Right lobe of liver (tissue), 6 donors: ENCODE measurements at regions not wholly inside any gene's neighbourhood (a gene's known extent, or its start where the extent isn't known, plus 50 kb on each side); places are given as distances from the start of the nearest gene placed in this dataset.
A peak's percentile ranks its signal among the peaks of the same experiment; 100 is the strongest.

Experiments
- ATAC-seq, 4 donors: fragments of 200-7000 bp; cut with Tn5 transposase; one replicate each; pipeline ENCODE4 v1.9.1; 2020; ENCODE audit warnings: mild to moderate bottlenecking in 4 of 4, moderate library complexity in 4 of 4
- DNase-seq, 3 donors: peaks; one replicate each; pipeline ENCODE4 v3.0.0-alpha.2; 2020
- H3K27ac ChIP-seq, 3 donors: fragments of 200-600 bp; one replicate each; pipeline ENCODE4 v1.8.0; 2022
- H3K27me3 ChIP-seq, 2 donors: fragments of 200-600 bp; one replicate each; pipeline ENCODE4 v1.8.0; 2022
- H3K36me3 ChIP-seq, 4 donors: fragments of 200-600 bp; sonication (generic) in 1 of 4; one replicate each; pipeline versions ENCODE4 v1.5.1 to v1.8.0; 2017 to 2022; ENCODE audit warnings: control low read depth in 1 of 4
- H3K4me1 ChIP-seq, 4 donors: fragments of 200-600 bp; sonication (generic) in 1 of 4; one replicate each; pipeline versions ENCODE4 v1.5.1 to v1.8.0; 2017 to 2022; ENCODE audit warnings: control low read depth in 1 of 4
- H3K4me3 ChIP-seq, 3 donors: fragments of 200-600 bp; one replicate each; pipeline ENCODE4 v1.8.0; 2022
- H3K9me3 ChIP-seq, 4 donors: fragments of 200-600 bp; sonication (generic) in 1 of 4; one replicate each; pipeline versions ENCODE4 v1.5.1 to v1.8.0; 2017 to 2022; ENCODE audit warnings: control low read depth in 1 of 4
- CTCF ChIP-seq, 4 donors: fragments of 200-600 bp in 3 of 4; fragments of 450-650 bp in 1 of 4; IDR thresholded peaks; one replicate each; pipeline versions ENCODE4 v1.5.1 to v1.8.0; 2016 to 2022; ENCODE audit warnings: antibody characterized with exemption in 4 of 4, mild to moderate bottlenecking in 2 of 4
- POLR2A ChIP-seq: fragments of 450-650 bp; IDR thresholded peaks from one replicate; pipeline ENCODE4 v1.6.1; 2017; ENCODE audit warnings: antibody characterized with exemption, mild to moderate bottlenecking
- WGBS: methylation state at CpG from one replicate; pipeline ENCODE4 v1.1.6; 2018; ENCODE audit warnings: low coverage, low lambda C conversion rate; ENCODE audit not compliant: insufficient coverage; ENCODE audit errors: missing lambda C conversion rate; 5-methylcytosine and 5-hydroxymethylcytosine counted together
- intact Hi-C, 2 donors: fragments of 100-400 bp; cut with DNase I; formaldehyde crosslinking; loops; one replicate each; pipeline versions ENCODE4 v1.11.2 to v1.14.1; 2022
- donor health status: DM: no; HTN: yes; CAD: no.
- donor health status: DM: no; HTN: no; CAD: no.
- donor health status: DM: no; HTN: no; CAD: no.
- donor health status: DM: no; HTN: yes; CAD: no.
- donor health status: DM: no; HTN: yes; CAD: no.

GRCh38 chr4:20119141-20119540 is 132.6 kb upstream of the SLIT2 start:
- no peak for TF ChIP-seq POLR2A
- no peak for TF ChIP-seq CTCF (IDR thresholded peaks at IDR 0.05)
- DNase-seq (no peak), ATAC-seq (no peak)
- Histone ChIP-seq H3K4me3 (no peak overlapping the region), H3K9me3 (no peaks in the 10 kb centered on the region), H3K4me1 (no peaks in the 10 kb centered on the region), H3K27me3 (no peaks in the 10 kb centered on the region), H3K27ac (no peak overlapping the region), H3K36me3 (no peaks in the 10 kb centered on the region)
- intact Hi-C loops: no loop called here
- 39% methylated on average over 2 of the region's 2 CpGs for WGBS

GRCh38 chr4:20109391-20109790 is 142.3 kb upstream of the SLIT2 start:
- 20% methylated on average over 3 of the region's 3 CpGs for WGBS
- intact Hi-C loops: no loop called here
- H3K9me3 ChIP-seq: no peaks in the 10 kb centered on the region
- H3K27ac ChIP-seq: no peak overlapping the region
- H3K36me3 ChIP-seq: no peaks in the 10 kb centered on the region
- no peak for TF ChIP-seq POLR2A
- TF ChIP-seq CTCF (IDR thresholded peaks at IDR 0.05): no peak
- no peaks in the 10 kb centered on the region for H3K4me1 ChIP-seq
- DNase-seq: no peak
- no peaks in the 10 kb centered on the region for H3K27me3 ChIP-seq
- H3K4me3 ChIP-seq: no peak overlapping the region
- ATAC-seq: peak in 1 of 4 donors; percentile 12

GRCh38 chr4:20106921-20107320 is 144.8 kb upstream of the SLIT2 start:
- no peak for DNase-seq

GRCh38 chr4:20101831-20102230 is 149.9 kb upstream of the SLIT2 start:
- no peak for ATAC-seq
- Histone ChIP-seq H3K36me3 (no peaks in the 10 kb centered on the region), H3K4me1 (no peaks in the 10 kb centered on the region), H3K9me3 (no peaks in the 10 kb centered on the region), H3K4me3 (no peak overlapping the region), H3K27ac (no peak overlapping the region), H3K27me3 (no peaks in the 10 kb centered on the region)
- WGBS: 63% methylated on average over 3 of the region's 4 CpGs
- intact Hi-C loops: no loop called here
- TF ChIP-seq CTCF (IDR thresholded peaks at IDR 0.05) (no peak), POLR2A (no peak)
- no peak for DNase-seq

More at GRCh38 chr4:20106921-20107320, 144.8 kb upstream of the SLIT2 start:
- TF ChIP-seq CTCF (IDR thresholded peaks at IDR 0.05): no peak
- no peak for TF ChIP-seq POLR2A
- Histone ChIP-seq H3K9me3 (no peaks in the 10 kb centered on the region), H3K4me3 (no peak overlapping the region), H3K27me3 (no peaks in the 10 kb centered on the region), H3K4me1 (no peaks in the 10 kb centered on the region), H3K27ac (no peak overlapping the region), H3K36me3 (no peaks in the 10 kb centered on the region)
- intact Hi-C loops: no loop called here
- ATAC-seq: no peak
- 54% methylated on average over 2 of the region's 2 CpGs for WGBS

GRCh38 chr4:20096911-20097310 is 154.8 kb upstream of the SLIT2 start:
- DNase-seq (no peak), ATAC-seq (no peak)
- Histone ChIP-seq H3K36me3 (no peaks in the 10 kb centered on the region), H3K4me1 (no peaks in the 10 kb centered on the region), H3K27me3 (no peaks in the 10 kb centered on the region), H3K4me3 (no peak overlapping the region), H3K27ac (no peak overlapping the region), H3K9me3 (no peaks in the 10 kb centered on the region)
- intact Hi-C loops: no loop called here
- TF ChIP-seq POLR2A (no peak), CTCF (IDR thresholded peaks at IDR 0.05) (no peak)
- 40% methylated on average over 2 of the region's 2 CpGs for WGBS
